ENCODE measurements at regions not wholly inside any gene's neighbourhood (a gene's known extent, or its start where the extent isn't known, plus 50 kb on each side); places are given as distances from the start of the nearest gene placed in this dataset.

- ChIA-PET POLR2A (ENCODE audit: low non-redundant PET) (no interaction called here), CTCF (no interaction called here)
- TF ChIP-seq CTCF (conservative IDR thresholded peaks at IDR 0.05; ENCODE audit: low read depth, low read length) (no peak), EZH2 (IDR thresholded peaks at IDR 0.05; ENCODE audit: borderline replicate concordance, low read depth, low read length, poor library complexity, severe bottlenecking) (no peak)
- Histone ChIP-seq H3K4me1 (ENCODE audit: insufficient read depth, low read length, poor library complexity, severe bottlenecking) (peaks cover 13% of the 10 kb centered on the region), H3K27me3 (replicated peaks; ENCODE audit: insufficient read depth, low read depth, low read length, poor library complexity) (no peaks in the 10 kb centered on the region), H3K9me3 (ENCODE audit: low read depth, low read length, poor library complexity, severe bottlenecking) (no peaks in the 10 kb centered on the region), H3K4me3 (ENCODE audit: low read depth, low read length, poor library complexity, severe bottlenecking) (no peak overlapping the region), H3K36me3 (ENCODE audit: insufficient read depth, low read length, poor library complexity, severe bottlenecking) (no peaks in the 10 kb centered on the region), H3K27ac (ENCODE audit: low read depth, low read length, poor library complexity, severe bottlenecking) (no peak overlapping the region)
- BruUV-seq (replicated peaks), result no TSS peak
- no peak for DNase-seq (ENCODE audit: low spot score)
- intact Hi-C loops (cut with micrococcal nuclease; ENCODE audit: unreplicated experiment), result no loop called here
Observed at GRCh38 chr9:129405089-129405826, 215.6 kb downstream of the C9orf50 start.

GRCh38 chr9:129404621-129405020, 216.3 kb downstream of the C9orf50 start:
- Histone ChIP-seq H3K27me3 (replicated peaks; ENCODE audit: insufficient read depth, low read depth, low read length, poor library complexity) (no peaks in the 10 kb centered on the region), H3K36me3 (ENCODE audit: insufficient read depth, low read length, poor library complexity, severe bottlenecking) (no peaks in the 10 kb centered on the region), H3K27ac (ENCODE audit: low read depth, low read length, poor library complexity, severe bottlenecking) (no peak overlapping the region), H3K4me1 (ENCODE audit: insufficient read depth, low read length, poor library complexity, severe bottlenecking) (peaks cover 14% of the 10 kb centered on the region), H3K4me3 (ENCODE audit: low read depth, low read length, poor library complexity, severe bottlenecking) (no peak overlapping the region), H3K9me3 (ENCODE audit: low read depth, low read length, poor library complexity, severe bottlenecking) (no peaks in the 10 kb centered on the region)
- POLR2A ChIA-PET (ENCODE audit: low non-redundant PET), result no interaction called here
- no TSS peak for BruUV-seq (replicated peaks)
- TF ChIP-seq EZH2 (IDR thresholded peaks at IDR 0.05; ENCODE audit: borderline replicate concordance, low read depth, low read length, poor library complexity, severe bottlenecking) (no peak), CTCF (conservative IDR thresholded peaks at IDR 0.05; ENCODE audit: low read depth, low read length) (no peak)
- intact Hi-C loops (cut with micrococcal nuclease; ENCODE audit: unreplicated experiment), result no loop called here
- DNase-seq (ENCODE audit: low spot score), result no peak
- CTCF ChIA-PET, result no interaction called here

GRCh38 chr9:129403779-129404620, 216.9 kb downstream of the C9orf50 start:
- no peaks in the 10 kb centered on the region for H3K36me3 ChIP-seq (ENCODE audit: insufficient read depth, low read length, poor library complexity, severe bottlenecking)
- H3K4me1 ChIP-seq (ENCODE audit: insufficient read depth, low read length, poor library complexity, severe bottlenecking), result peaks cover 20% of the 10 kb centered on the region
- no peaks in the 10 kb centered on the region for H3K9me3 ChIP-seq (ENCODE audit: low read depth, low read length, poor library complexity, severe bottlenecking)
- H3K27ac ChIP-seq (ENCODE audit: low read depth, low read length, poor library complexity, severe bottlenecking), result no peak overlapping the region
- no TSS peak for BruUV-seq (replicated peaks)
- H3K27me3 ChIP-seq (replicated peaks; ENCODE audit: insufficient read depth, low read depth, low read length, poor library complexity), result no peaks in the 10 kb centered on the region
- DNase-seq (ENCODE audit: low spot score), result no peak
- TF ChIP-seq EZH2 (IDR thresholded peaks at IDR 0.05; ENCODE audit: borderline replicate concordance, low read depth, low read length, poor library complexity, severe bottlenecking) (no peak), CTCF (conservative IDR thresholded peaks at IDR 0.05; ENCODE audit: low read depth, low read length) (no peak)
- no peak overlapping the region for H3K4me3 ChIP-seq (ENCODE audit: low read depth, low read length, poor library complexity, severe bottlenecking)
- CTCF ChIA-PET, result interaction anchor here (0.6 kb wide), 1 partner anchor 163 kb away, joined by 8 read pairs; no protein-coding TSS in a partner anchor
- POLR2A ChIA-PET (ENCODE audit: low non-redundant PET), result no interaction called here
- intact Hi-C loops (cut with micrococcal nuclease; ENCODE audit: unreplicated experiment), result no loop called here
